HL-60 (cell line): ENCODE measurements at regions not wholly inside any gene's neighbourhood (a gene's known extent, or its start where the extent isn't known, plus 50 kb on each side); places are given as distances from the start of the nearest gene placed in this dataset.

Experiments
- CTCF ChIP-seq: IDR thresholded peaks from one replicate; pipeline ENCODE4 v1.5.1; 2011; ENCODE audit warnings: low read length, control low read depth, inconsistent platforms; ENCODE audit not compliant: insufficient read depth
- GABPA ChIP-seq: IDR thresholded peaks from 2 replicates; pipeline ENCODE4 v1.6.1; 2012; ENCODE audit warnings: low read depth
- POLR2AphosphoS5 ChIP-seq: IDR thresholded peaks from 2 replicates; pipeline ENCODE4 v1.6.1; 2012; ENCODE audit warnings: low read depth

DNA sequence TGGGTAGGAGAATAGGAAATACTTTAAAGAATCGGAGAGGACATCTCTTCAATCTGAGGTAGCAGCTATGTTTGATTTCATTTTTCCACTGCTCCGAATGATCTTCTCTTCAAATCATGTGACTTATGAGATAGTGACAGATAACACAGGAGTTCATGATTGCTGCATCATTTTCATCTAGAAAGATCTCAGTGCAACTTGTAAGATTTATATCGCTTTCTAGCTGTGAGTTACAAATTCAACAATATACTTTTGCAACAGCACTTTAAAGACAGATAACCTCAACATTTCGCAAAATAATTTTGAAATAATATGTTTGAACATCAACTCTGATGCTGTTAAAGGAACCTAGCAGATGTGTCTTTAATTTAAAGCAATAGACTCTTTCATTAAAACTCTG, 99.9 kb upstream of the CCDC80 start:
- no peak for TF ChIP-seq CTCF
- no peak for TF ChIP-seq GABPA
- no peak for TF ChIP-seq POLR2AphosphoS5
